HG03521 (cell line): ENCODE measurements at regions not wholly inside any gene's neighbourhood (a gene's known extent, or its start where the extent isn't known, plus 50 kb on each side); places are given as distances from the start of the nearest gene placed in this dataset.
A peak's percentile ranks its signal among the peaks of the same experiment; 100 is the strongest.
"Not testable (repeated sequence)": the region's sequence is repeated elsewhere in the genome, so short reads cannot be mapped to it uniquely, and the experiment has no call there.

Experiments
- ATAC-seq: cut with Tn5 transposase; IDR thresholded peaks from one replicate; pipeline ENCODE4 v1.9.1; 2021; ENCODE audit warnings: mild to moderate bottlenecking, moderate library complexity; ENCODE audit not compliant: unreplicated experiment

DNA sequence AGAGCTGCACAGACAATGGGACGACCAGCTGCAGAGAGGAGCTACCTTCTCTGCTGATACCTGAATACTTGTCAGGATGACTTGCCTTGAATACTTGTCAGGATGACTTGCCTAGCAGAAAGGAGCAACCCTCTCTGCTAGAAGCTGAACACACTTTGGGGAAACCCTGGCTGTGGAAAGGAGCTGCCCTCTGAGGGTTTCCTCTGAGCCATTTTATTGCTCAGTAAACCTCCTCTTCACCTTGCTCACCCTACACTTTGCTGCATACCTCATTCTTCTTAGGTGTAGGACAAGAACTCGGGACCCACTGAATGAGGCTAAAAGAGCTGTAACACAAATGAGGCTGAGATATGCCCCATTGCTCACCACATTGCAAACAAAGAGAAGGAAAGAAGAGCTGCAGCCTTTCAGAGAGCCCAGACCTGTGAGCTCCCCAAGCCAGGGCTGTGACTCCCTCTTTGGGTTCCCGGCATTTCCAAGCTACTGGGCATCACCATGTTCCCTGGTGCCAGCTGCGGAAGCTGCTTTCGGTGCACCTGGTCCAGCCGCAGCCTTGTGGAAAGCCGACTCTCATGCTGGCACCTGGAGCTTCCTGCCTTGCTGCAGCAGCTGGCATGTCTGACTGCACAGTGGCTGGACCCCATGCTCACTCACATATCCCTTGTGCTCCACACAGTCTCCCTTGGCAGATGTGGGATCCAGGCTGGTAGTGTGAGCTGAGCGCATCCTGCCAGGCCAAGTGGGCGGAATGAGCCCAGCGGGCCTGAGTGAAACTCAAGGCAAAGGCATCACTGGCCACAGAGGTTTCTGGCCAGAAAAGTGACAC lies 106.7 kb upstream of the AHI1 start:
- ATAC-seq = no peak

- ATAC-seq = no peak
Measured at GRCh38 chr6:135605278-135605790, 107.8 kb upstream of the AHI1 start.

- no peak for ATAC-seq
Measured at GRCh38 chr6:135606392-135606791, 108.9 kb upstream of the AHI1 start.

GRCh38 chr6:135608031-135608430 lies 110.5 kb upstream of the AHI1 start:
- ATAC-seq = no peak

DNA sequence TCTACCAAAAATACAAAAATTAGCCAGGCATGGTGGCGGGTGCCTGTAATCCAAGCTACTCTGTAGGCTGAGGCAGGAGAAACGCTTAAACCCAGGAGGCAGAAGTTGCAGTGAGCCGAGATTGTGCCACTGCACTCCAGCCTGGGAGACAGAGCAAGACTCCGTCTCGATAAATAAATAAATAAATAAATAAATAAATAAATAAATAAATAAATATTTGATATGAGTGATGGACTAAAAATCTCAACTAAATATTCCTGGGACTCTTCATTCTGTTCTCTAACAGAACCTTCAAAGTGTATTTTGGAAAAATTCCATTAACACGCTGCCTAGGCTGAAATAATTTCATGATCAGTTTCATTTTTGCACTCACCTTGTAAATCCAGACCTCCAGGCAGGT lies 112.7 kb upstream of the AHI1 start:
- ATAC-seq = not testable (repeated sequence)

DNA sequence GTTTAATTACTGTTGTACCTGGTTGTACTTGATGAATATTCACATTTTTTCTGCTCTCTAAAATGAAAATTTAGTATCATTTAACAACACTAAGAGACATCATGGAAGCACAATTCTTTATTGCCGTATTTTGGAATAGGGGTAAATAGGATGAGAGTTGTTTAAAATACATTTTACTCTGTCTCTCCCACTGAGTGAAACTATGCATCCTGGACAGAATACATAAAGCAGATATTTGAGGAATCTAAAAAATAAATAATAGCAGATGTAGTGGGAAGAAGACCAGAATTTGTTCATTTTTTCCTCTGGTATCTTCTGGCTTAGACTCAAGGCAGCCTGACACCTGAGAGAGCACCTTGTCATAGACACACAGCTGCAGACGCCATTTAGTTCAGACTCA lies 119.1 kb upstream of the AHI1 start:
- no peak for ATAC-seq

- no peak for ATAC-seq
Measured at GRCh38 chr6:135617222-135617621, 119.7 kb upstream of the AHI1 start.

DNA sequence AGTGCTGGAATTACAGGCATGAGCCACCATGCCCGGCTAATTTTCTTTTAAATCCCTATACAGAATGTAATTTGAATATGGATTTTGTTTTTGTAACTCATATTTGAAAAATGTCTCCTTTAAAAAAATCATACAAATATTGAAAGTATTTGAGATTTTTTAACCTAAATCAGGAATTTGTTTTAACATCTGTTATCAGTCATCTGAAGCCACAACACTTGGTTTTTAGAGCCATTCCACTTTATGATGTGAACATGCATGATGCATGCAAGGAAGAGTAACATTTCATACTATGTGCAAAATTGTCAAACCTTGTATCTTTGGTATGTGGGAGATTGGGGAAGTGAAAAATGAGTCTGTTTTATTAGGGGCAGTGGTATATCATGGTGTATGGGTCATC lies 124.5 kb upstream of the AHI1 start:
- ATAC-seq = no peak

DNA sequence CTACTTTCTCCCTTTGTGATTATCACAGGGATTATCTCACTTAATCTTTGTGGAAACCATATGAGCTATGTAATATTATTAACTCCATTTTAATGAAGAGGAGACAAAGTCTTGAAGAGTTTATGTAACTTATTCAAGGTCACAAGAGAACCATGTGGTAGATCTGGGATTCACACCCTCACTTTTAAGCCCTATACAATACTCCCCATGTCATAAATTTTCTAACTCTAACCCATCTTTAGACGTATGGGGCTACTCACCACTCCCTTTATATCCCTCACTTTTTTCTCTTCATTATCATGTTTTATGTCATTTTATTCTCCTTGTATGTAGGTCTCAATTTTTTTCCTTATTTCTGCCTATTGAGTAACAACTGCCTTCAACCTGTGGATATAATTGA lies 126.4 kb upstream of the AHI1 start:
- ATAC-seq = no peak

DNA sequence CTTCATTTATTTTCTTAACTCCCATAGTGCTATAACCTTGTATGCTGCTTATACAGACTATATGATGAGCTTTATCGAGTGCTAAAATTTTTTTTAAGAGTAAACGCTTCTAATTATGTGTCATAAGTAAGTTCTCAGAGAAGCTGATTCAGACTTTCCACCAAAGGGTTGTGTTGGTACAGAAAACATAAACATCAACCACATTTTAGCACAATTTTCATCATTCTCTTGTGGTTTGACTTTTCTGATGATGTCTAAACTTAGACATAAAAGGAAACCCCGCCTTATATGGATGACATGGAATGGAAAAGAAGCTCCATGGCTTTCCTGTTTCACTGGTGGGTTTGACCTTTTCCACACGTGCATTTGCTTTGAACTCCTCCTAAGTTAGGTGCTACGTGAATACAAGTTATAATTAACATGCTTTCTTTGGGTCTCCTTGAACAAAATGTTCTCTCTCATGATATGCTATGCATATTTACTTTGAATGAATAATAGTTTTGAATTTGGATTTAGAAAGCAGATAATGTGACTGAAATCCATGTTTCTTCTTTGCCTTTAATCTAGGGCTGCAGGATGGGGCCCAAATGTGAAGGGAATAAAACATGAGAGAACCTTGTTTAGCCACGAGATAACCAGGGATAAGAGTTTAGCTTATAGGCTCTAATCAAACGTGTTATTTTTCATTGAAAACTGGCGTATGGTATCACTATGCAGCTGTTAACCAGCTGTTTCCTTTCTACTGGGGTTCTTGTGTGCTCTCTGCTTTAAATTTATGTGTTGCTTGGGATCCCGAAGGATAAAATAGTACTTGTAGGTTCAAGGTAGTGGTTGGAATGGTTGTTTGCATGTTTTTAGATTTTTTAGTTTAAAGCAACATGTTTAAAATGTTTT lies 127.1 kb upstream of the AHI1 start:
- no peak for ATAC-seq

DNA sequence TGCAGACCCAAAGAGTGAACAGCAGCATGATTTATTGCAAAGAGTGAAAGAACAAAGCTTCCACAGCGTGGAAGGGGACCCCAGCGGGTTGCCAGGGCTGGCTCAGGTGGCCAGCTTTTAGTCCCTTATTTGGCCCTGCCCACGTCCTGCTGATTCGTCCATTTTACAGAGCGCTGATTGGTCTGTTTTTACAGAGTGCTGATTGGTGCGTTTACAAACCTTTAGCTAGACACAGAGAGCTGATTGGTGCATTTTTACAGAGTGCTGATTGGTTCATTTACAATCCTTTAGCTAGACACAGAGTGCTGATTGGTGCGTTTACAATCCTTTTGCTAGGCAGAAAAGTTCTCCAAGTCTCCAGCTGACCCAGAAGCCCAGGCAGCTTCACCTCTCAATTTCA lies 128.5 kb upstream of the AHI1 start:
- ATAC-seq = not testable (repeated sequence)

GRCh38 chr6:135627092-135627715 lies 129.7 kb upstream of the AHI1 start:
- ATAC-seq = peak; percentile 68

DNA sequence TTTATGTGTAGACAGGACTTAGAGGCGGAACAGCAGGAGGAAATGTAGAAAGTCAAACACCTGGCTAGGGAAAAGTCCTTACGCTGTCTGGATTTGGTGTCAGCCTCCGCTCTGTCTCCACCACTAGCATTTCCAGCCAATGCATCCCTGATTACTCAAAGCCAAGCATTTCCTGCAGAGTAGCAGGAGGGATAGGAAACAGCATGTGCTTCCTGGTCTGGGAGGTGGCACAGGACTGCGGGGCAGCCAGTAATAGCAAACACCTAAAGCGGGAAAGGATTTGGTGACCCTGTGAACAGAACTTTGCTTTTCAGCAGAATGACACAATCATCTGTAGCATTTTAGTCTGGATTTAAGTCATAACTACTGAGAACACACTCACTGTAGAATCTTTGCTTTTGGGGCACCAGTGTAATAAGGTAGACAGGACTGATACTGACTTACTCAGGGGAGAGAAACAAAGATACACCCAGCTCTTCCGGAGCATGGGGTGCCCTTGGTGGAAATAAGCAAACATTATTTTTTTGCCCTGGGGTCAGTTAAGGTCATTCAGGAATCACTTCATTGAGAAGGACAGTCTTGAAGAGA lies 133.3 kb upstream of the AHI1 start:
- no peak for ATAC-seq

- no peak for ATAC-seq
Measured at GRCh38 chr6:135631821-135632220, 134.3 kb upstream of the AHI1 start.

- no peak for ATAC-seq
Measured at GRCh38 chr6:135633573-135633972, 136.0 kb upstream of the AHI1 start.

DNA sequence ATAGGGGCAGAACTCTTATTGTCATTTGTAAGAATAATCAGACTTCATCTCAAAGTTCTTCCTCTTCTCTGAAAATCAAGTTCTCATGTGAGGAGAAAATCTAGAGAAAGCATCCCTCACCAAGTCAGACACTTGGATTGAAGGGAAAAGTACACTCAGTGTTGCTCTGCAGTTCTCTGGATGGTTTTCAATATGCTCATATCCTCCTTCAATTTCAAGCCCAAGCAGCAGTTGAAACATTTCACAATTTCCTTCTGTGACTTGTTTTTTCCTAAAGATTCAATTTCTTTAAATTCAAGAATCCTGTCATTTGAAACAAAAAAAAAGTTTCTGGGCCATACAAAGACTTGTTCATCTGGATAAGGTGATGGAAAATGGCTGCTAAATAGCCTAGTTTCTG lies 140.2 kb upstream of the AHI1 start:
- ATAC-seq = no peak

DNA sequence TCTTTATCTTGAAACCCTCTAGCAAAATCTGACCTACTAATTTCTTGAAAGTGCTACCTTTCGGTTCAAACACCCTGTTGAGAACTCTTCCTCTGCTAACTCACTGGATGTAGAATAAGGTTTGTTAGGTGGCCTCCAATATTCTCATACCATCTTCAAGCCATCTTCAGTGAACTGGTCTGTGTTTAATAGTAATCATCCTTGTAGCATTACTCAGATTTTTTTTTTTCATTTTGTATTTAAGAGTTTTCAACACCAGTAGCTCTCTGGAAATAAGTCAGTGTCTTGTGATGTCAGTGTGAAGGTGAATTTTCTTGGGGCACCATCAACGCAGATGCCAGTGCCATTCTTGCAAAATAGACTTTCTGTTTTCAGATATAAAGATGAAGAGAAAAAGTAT lies 140.6 kb upstream of the AHI1 start:
- ATAC-seq = no peak

DNA sequence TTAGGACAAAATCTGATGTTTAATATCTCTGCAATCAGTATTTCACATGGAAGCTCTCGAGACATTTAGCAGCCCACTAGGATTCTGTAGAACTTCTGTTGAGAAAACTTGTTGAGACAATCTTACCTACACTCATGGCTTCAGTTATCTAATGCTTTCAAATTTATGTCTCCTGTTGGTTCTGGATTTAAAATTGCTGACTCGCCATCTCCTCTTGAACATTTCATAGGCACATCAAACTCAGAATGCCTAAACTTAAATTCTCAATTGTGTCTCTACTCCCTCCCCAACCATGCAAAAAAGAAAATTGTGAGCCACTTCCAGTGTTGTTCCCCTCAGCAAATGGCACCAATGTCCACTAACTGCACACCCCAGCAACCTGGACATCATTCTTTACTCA lies 142.5 kb upstream of the AHI1 start:
- ATAC-seq = no peak

DNA sequence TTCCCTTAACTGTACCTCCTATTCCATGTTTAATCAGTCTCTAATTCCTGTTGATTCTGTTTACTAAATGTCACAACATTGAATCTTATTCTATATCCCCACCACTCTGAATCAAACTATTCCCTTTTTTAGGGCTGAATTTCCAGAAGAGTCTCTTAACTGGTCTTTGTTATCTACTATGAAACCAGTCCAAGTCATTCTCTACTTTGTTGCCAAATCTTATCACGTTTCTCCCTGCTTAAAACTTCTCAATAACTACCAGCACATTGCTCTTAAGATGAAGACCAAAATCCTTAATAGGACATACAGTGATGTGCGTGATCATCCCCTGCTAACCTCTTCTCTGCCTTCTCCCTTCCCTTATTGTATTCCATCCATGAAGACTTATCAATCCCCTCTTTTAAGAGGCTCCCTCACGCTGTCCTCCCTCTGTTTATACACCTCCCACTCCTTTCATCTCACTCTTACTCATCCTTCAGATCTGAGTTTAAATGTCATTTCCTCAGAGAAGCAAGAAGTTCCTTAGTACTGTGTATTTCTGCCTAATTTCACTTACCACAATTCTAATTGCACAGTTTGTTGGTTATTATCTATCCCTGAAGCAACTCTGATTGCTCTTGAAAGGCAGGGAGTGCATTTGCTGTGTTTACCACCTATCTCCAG lies 143.0 kb upstream of the AHI1 start:
- ATAC-seq = no peak

GRCh38 chr6:135642912-135643311 lies 145.4 kb upstream of the AHI1 start:
- no peak for ATAC-seq

- ATAC-seq = no peak
Measured at GRCh38 chr6:135644394-135644793, 146.9 kb upstream of the AHI1 start.
